ENCODE measurements at regions not wholly inside any gene's neighbourhood (a gene's known extent, or its start where the extent isn't known, plus 50 kb on each side); places are given as distances from the start of the nearest gene placed in this dataset.

GRCh38 chr6:80938131-80938530 lies 814.4 kb downstream of the TENT5A start:
- Histone ChIP-seq H3K27ac (ENCODE audit: low read length) (no peak overlapping the region), H2AFZ (ENCODE audit: low read length) (no peak overlapping the region), H3K36me3 (ENCODE audit: insufficient read depth, low read length) (no peaks in the 10 kb centered on the region), H3K4me1 (ENCODE audit: low read length) (no peaks in the 10 kb centered on the region), H3K4me3 (ENCODE audit: low read length) (no peak overlapping the region), H3K9me2 (replicated peaks; ENCODE audit: insufficient read depth, low read length) (no peaks in the 10 kb centered on the region), H3K9ac (ENCODE audit: low read length) (no peak overlapping the region), H4K20me1 (ENCODE audit: insufficient read depth, low read depth, low read length) (no peaks in the 10 kb centered on the region), H3K9me3 (ENCODE audit: low read length) (peaks cover 3% of the 10 kb centered on the region; the same call in 1 of the 2 replicates), H3K4me2 (ENCODE audit: low read depth, low read length, poor library complexity, severe bottlenecking) (no peak overlapping the region), H3K27me3 (ENCODE audit: low read length) (no peaks in the 10 kb centered on the region), H3K79me2 (ENCODE audit: low read length) (no peaks in the 10 kb centered on the region)
- no peak for DNase-seq

- Histone ChIP-seq H3K27me3 (ENCODE audit: low read length) (no peaks in the 10 kb centered on the region), H3K4me1 (ENCODE audit: low read length) (no peaks in the 10 kb centered on the region), H3K27ac (ENCODE audit: low read length) (no peak overlapping the region), H4K20me1 (ENCODE audit: insufficient read depth, low read depth, low read length) (no peaks in the 10 kb centered on the region), H3K4me2 (ENCODE audit: low read depth, low read length, poor library complexity, severe bottlenecking) (no peak overlapping the region), H3K79me2 (ENCODE audit: low read length) (no peaks in the 10 kb centered on the region), H3K9me2 (replicated peaks; ENCODE audit: insufficient read depth, low read length) (no peaks in the 10 kb centered on the region), H3K9ac (ENCODE audit: low read length) (no peak overlapping the region), H2AFZ (ENCODE audit: low read length) (no peak overlapping the region), H3K36me3 (ENCODE audit: insufficient read depth, low read length) (no peaks in the 10 kb centered on the region), H3K9me3 (ENCODE audit: low read length) (peaks cover 3% of the 10 kb centered on the region; the same call in 1 of the 2 replicates), H3K4me3 (ENCODE audit: low read length) (no peak overlapping the region)
- no peak for DNase-seq
Measured at GRCh38 chr6:80932359-80932758, 820.1 kb downstream of the TENT5A start.

GRCh38 chr6:80930376-80930775 lies 822.1 kb downstream of the TENT5A start:
- H4K20me1 ChIP-seq (ENCODE audit: insufficient read depth, low read depth, low read length): no peaks in the 10 kb centered on the region
- H3K36me3 ChIP-seq (ENCODE audit: insufficient read depth, low read length): no peaks in the 10 kb centered on the region
- no peak for DNase-seq
- peaks cover 2% of the 10 kb centered on the region; the same call in 1 of the 2 replicates for H3K9me3 ChIP-seq (ENCODE audit: low read length)
- H3K9ac ChIP-seq (ENCODE audit: low read length): no peak overlapping the region
- H3K4me1 ChIP-seq (ENCODE audit: low read length): no peaks in the 10 kb centered on the region
- no peaks in the 10 kb centered on the region; the same call in 1 of the 2 replicates for H3K9me2 ChIP-seq (replicated peaks; ENCODE audit: insufficient read depth, low read length)
- H3K4me2 ChIP-seq (ENCODE audit: low read depth, low read length, poor library complexity, severe bottlenecking): no peak overlapping the region
- no peak overlapping the region for H3K27ac ChIP-seq (ENCODE audit: low read length)
- H2AFZ ChIP-seq (ENCODE audit: low read length): no peak overlapping the region
- no peak overlapping the region for H3K4me3 ChIP-seq (ENCODE audit: low read length)
- no peaks in the 10 kb centered on the region for H3K27me3 ChIP-seq (ENCODE audit: low read length)
- H3K79me2 ChIP-seq (ENCODE audit: low read length): no peaks in the 10 kb centered on the region

- Histone ChIP-seq H3K9me2 (replicated peaks; ENCODE audit: insufficient read depth, low read length) (no peaks in the 10 kb centered on the region; the same call in 1 of the 2 replicates), H2AFZ (ENCODE audit: low read length) (no peak overlapping the region), H4K20me1 (ENCODE audit: insufficient read depth, low read depth, low read length) (no peaks in the 10 kb centered on the region), H3K79me2 (ENCODE audit: low read length) (no peaks in the 10 kb centered on the region), H3K27me3 (ENCODE audit: low read length) (no peaks in the 10 kb centered on the region), H3K36me3 (ENCODE audit: insufficient read depth, low read length) (no peaks in the 10 kb centered on the region), H3K4me3 (ENCODE audit: low read length) (no peak overlapping the region), H3K9me3 (ENCODE audit: low read length) (peaks cover 2% of the 10 kb centered on the region; the same call in 1 of the 2 replicates), H3K4me1 (ENCODE audit: low read length) (no peaks in the 10 kb centered on the region), H3K4me2 (ENCODE audit: low read depth, low read length, poor library complexity, severe bottlenecking) (no peak overlapping the region), H3K27ac (ENCODE audit: low read length) (no peak overlapping the region), H3K9ac (ENCODE audit: low read length) (no peak overlapping the region)
- no peak for DNase-seq
Measured at GRCh38 chr6:80923816-80924215, 817.3 kb downstream of the BCKDHB start.

GRCh38 chr6:80922916-80923455 lies 816.5 kb downstream of the BCKDHB start:
- Histone ChIP-seq H3K9ac (ENCODE audit: low read length) (no peak overlapping the region), H3K4me3 (ENCODE audit: low read length) (no peak overlapping the region), H3K4me1 (ENCODE audit: low read length) (no peaks in the 10 kb centered on the region), H3K4me2 (ENCODE audit: low read depth, low read length, poor library complexity, severe bottlenecking) (no peak overlapping the region), H3K79me2 (ENCODE audit: low read length) (no peaks in the 10 kb centered on the region), H3K9me2 (replicated peaks; ENCODE audit: insufficient read depth, low read length) (no peaks in the 10 kb centered on the region; the same call in 1 of the 2 replicates), H3K36me3 (ENCODE audit: insufficient read depth, low read length) (no peaks in the 10 kb centered on the region), H3K27ac (ENCODE audit: low read length) (no peak overlapping the region), H2AFZ (ENCODE audit: low read length) (no peak overlapping the region), H3K27me3 (ENCODE audit: low read length) (no peaks in the 10 kb centered on the region), H3K9me3 (ENCODE audit: low read length) (peaks cover 2% of the 10 kb centered on the region; the same call in 1 of the 2 replicates), H4K20me1 (ENCODE audit: insufficient read depth, low read depth, low read length) (no peaks in the 10 kb centered on the region)
- no peak for DNase-seq

GRCh38 chr6:80921861-80922460 lies 815.5 kb downstream of the BCKDHB start:
- H3K9ac ChIP-seq (ENCODE audit: low read length): no peak overlapping the region
- H3K27ac ChIP-seq (ENCODE audit: low read length): no peak overlapping the region
- H3K9me3 ChIP-seq (ENCODE audit: low read length): peaks cover 2% of the 10 kb centered on the region; the same call in 1 of the 2 replicates
- no peaks in the 10 kb centered on the region for H3K79me2 ChIP-seq (ENCODE audit: low read length)
- H3K27me3 ChIP-seq (ENCODE audit: low read length): no peaks in the 10 kb centered on the region
- H3K4me1 ChIP-seq (ENCODE audit: low read length): no peaks in the 10 kb centered on the region
- no peak for DNase-seq
- no peak overlapping the region for H3K4me2 ChIP-seq (ENCODE audit: low read depth, low read length, poor library complexity, severe bottlenecking)
- no peaks in the 10 kb centered on the region for H4K20me1 ChIP-seq (ENCODE audit: insufficient read depth, low read depth, low read length)
- H3K36me3 ChIP-seq (ENCODE audit: insufficient read depth, low read length): no peaks in the 10 kb centered on the region
- H3K4me3 ChIP-seq (ENCODE audit: low read length): no peak overlapping the region
- H2AFZ ChIP-seq (ENCODE audit: low read length): no peak overlapping the region
- H3K9me2 ChIP-seq (replicated peaks; ENCODE audit: insufficient read depth, low read length): no peaks in the 10 kb centered on the region; the same call in 1 of the 2 replicates

- H3K4me3 ChIP-seq (ENCODE audit: low read length): no peak overlapping the region
- H2AFZ ChIP-seq (ENCODE audit: low read length): no peak overlapping the region
- no peaks in the 10 kb centered on the region for H4K20me1 ChIP-seq (ENCODE audit: insufficient read depth, low read depth, low read length)
- no peaks in the 10 kb centered on the region for H3K36me3 ChIP-seq (ENCODE audit: insufficient read depth, low read length)
- H3K4me2 ChIP-seq (ENCODE audit: low read depth, low read length, poor library complexity, severe bottlenecking): no peak overlapping the region
- H3K27me3 ChIP-seq (ENCODE audit: low read length): no peaks in the 10 kb centered on the region
- H3K79me2 ChIP-seq (ENCODE audit: low read length): no peaks in the 10 kb centered on the region
- no peaks in the 10 kb centered on the region for H3K4me1 ChIP-seq (ENCODE audit: low read length)
- no peak for DNase-seq
- H3K9me2 ChIP-seq (replicated peaks; ENCODE audit: insufficient read depth, low read length): no peaks in the 10 kb centered on the region
- no peak overlapping the region for H3K9ac ChIP-seq (ENCODE audit: low read length)
- H3K9me3 ChIP-seq (ENCODE audit: low read length): no peaks in the 10 kb centered on the region; the same call in 1 of the 2 replicates
- H3K27ac ChIP-seq (ENCODE audit: low read length): no peak overlapping the region
Measured at GRCh38 chr6:80907831-80908230, 801.4 kb downstream of the BCKDHB start.

- Histone ChIP-seq H3K79me2 (ENCODE audit: low read length) (no peaks in the 10 kb centered on the region), H3K36me3 (ENCODE audit: insufficient read depth, low read length) (no peaks in the 10 kb centered on the region), H4K20me1 (ENCODE audit: insufficient read depth, low read depth, low read length) (no peaks in the 10 kb centered on the region), H3K4me1 (ENCODE audit: low read length) (no peaks in the 10 kb centered on the region), H3K9me3 (ENCODE audit: low read length) (peaks cover 3% of the 10 kb centered on the region), H3K9me2 (replicated peaks; ENCODE audit: insufficient read depth, low read length) (no peaks in the 10 kb centered on the region), H3K27me3 (ENCODE audit: low read length) (no peaks in the 10 kb centered on the region), H3K4me3 (ENCODE audit: low read length) (no peak overlapping the region), H3K4me2 (ENCODE audit: low read depth, low read length, poor library complexity, severe bottlenecking) (no peak overlapping the region), H3K9ac (ENCODE audit: low read length) (no peak overlapping the region), H2AFZ (ENCODE audit: low read length) (no peak overlapping the region), H3K27ac (ENCODE audit: low read length) (no peak overlapping the region)
- DNase-seq: no peak
Measured at GRCh38 chr6:80903711-80904110, 797.2 kb downstream of the BCKDHB start.

Measured in Karpas-422 (cell line).